Lung (tissue), 11 donors: ENCODE measurements at regions not wholly inside any gene's neighbourhood (a gene's known extent, or its start where the extent isn't known, plus 50 kb on each side); places are given as distances from the start of the nearest gene placed in this dataset.
"Not testable (repeated sequence)": the region's sequence is repeated elsewhere in the genome, so short reads cannot be mapped to it uniquely, and the experiment has no call there.

Experiments
- ATAC-seq: fragments of 200-7000 bp; cut with Tn5 transposase; one replicate; pipeline ENCODE4 v1.9.1; 2020; ENCODE audit warnings: moderate number of reproducible peaks; ENCODE audit not compliant: insufficient read depth, low FRiP score
- DNase-seq, 3 donors: peaks; one replicate each; pipeline ENCODE4 v3.0.0-alpha.2; 2013 to 2017
- H3K27ac ChIP-seq, 2 donors: one replicate each; pipeline ENCODE4 v1.5.1; 2013; ENCODE audit warnings: mild to moderate bottlenecking in 2 of 2, moderate library complexity in 2 of 2, control low read depth in 1 of 2, inconsistent platforms in 1 of 2, low read depth in 1 of 2, low read length in 1 of 2
- H3K27me3 ChIP-seq, 3 donors: one replicate each; pipeline ENCODE4 v1.5.1; 2013; ENCODE audit warnings: low read length in 2 of 3; ENCODE audit not compliant: control insufficient read depth in 3 of 3, insufficient read depth in 3 of 3
- H3K36me3 ChIP-seq, 4 donors: one replicate each; pipeline ENCODE4 v1.5.1; 2013; ENCODE audit warnings: low read length in 4 of 4, mild to moderate bottlenecking in 1 of 4, moderate library complexity in 1 of 4; ENCODE audit not compliant: control insufficient read depth in 4 of 4, insufficient read depth in 4 of 4
- H3K4me1 ChIP-seq, 5 donors: one replicate each; pipeline ENCODE4 v1.5.1; 2013; ENCODE audit warnings: low read length in 5 of 5, mild to moderate bottlenecking in 2 of 5, moderate library complexity in 1 of 5; ENCODE audit not compliant: control insufficient read depth in 5 of 5, insufficient read depth in 5 of 5
- H3K4me3 ChIP-seq: one replicate; pipeline ENCODE4 v1.5.1; 2013; ENCODE audit warnings: mild to moderate bottlenecking, control low read depth, moderate library complexity
- H3K9ac ChIP-seq, 2 donors: one replicate each; pipeline ENCODE4 v1.5.1; 2013; ENCODE audit warnings: low read length in 2 of 2, control low read depth in 1 of 2; ENCODE audit not compliant: insufficient read depth in 1 of 2
- H3K9me3 ChIP-seq, 4 donors: one replicate each; pipeline ENCODE4 v1.5.1; 2013; ENCODE audit warnings: low read length in 3 of 4, mild to moderate bottlenecking in 1 of 4, moderate library complexity in 1 of 4; ENCODE audit not compliant: control insufficient read depth in 4 of 4, insufficient read depth in 3 of 4
- WGBS, 2 donors: extraction: QIAGEN DNeasy Blood & Tissue Kit; methylation state at CpG; one replicate each; pipeline ENCODE4 v1.1.7; 2013; 5-methylcytosine and 5-hydroxymethylcytosine counted together
- TF ChIP-seq, protein P1 (sequence below): IDR thresholded peaks from 2 replicates; pipeline ENCODE4 v1.5.1; 2012; ENCODE audit warnings: mild to moderate bottlenecking; ENCODE audit errors: control extremely low read depth, extremely low read depth
- donor health status: control.
- donor health status: control.
- donor health status: Bipolar disorder and iron deficiency.
- donor health status: healthy.
- donor health status: DM: yes; HTN: yes; CAD: no.

DNA sequence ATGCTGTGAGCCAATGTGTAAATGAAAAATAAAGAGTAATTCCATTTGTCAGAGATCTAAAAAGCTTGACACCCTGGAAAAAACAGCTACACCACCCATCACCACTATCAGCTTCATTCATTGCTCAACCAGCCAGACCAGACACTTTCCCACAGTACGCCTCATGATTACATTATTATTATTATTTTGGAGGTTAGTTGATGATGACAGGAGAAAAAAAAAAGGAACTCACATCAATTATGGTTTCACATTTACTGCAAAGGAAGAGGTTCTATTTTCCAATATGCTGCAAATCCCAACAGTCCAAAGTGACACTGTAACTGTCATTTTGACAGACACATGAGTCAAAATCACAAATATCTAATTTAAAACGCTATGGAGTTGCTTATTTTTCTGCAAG is 134.7 kb upstream of the TSC22D2 start:
- no peaks in the 10 kb centered on the region for H3K36me3 ChIP-seq
- no peak overlapping the region for H3K4me3 ChIP-seq
- H3K4me1 ChIP-seq, result peaks cover 0 to 62% (median 12%) of the 10 kb centered on the region in 5 donors
- TF ChIP-seq, protein P1, sequence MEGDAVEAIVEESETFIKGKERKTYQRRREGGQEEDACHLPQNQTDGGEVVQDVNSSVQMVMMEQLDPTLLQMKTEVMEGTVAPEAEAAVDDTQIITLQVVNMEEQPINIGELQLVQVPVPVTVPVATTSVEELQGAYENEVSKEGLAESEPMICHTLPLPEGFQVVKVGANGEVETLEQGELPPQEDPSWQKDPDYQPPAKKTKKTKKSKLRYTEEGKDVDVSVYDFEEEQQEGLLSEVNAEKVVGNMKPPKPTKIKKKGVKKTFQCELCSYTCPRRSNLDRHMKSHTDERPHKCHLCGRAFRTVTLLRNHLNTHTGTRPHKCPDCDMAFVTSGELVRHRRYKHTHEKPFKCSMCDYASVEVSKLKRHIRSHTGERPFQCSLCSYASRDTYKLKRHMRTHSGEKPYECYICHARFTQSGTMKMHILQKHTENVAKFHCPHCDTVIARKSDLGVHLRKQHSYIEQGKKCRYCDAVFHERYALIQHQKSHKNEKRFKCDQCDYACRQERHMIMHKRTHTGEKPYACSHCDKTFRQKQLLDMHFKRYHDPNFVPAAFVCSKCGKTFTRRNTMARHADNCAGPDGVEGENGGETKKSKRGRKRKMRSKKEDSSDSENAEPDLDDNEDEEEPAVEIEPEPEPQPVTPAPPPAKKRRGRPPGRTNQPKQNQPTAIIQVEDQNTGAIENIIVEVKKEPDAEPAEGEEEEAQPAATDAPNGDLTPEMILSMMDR, result no peak
- no peak overlapping the region for H3K9ac ChIP-seq
- 50 to 73% methylated on average over 2 of the region's 2 CpGs for WGBS, 2 donors
- H3K27me3 ChIP-seq, result no peaks in the 10 kb centered on the region
- no peaks in the 10 kb centered on the region for H3K9me3 ChIP-seq
- DNase-seq (no peak), ATAC-seq (no peak)
- H3K27ac ChIP-seq, result no peak overlapping the region

DNA sequence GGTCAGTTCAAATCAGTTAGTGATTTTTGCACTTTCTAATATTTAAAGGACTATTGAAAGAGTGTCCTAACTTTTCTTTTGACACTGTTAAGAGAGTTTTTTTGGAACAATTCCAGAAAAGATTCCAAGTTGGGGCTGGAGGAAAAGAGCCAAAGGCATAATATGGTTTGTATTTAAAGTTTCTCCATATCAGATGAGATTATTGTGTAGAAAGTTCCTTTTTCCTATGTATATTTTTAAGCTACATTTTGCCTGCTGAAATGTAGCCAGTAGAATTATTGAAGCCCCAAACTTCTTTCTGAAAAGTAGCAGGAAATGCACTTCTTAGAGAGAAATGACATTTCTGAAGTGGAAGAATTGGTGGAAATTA is 136.5 kb upstream of the TSC22D2 start:
- ATAC-seq (no peak), DNase-seq (peak in 2 of 3 donors; percentile 82 to 85)
- TF ChIP-seq, protein P1, result no peak
- no peaks in the 10 kb centered on the region for H3K36me3 ChIP-seq
- H3K9me3 ChIP-seq, result no peaks in the 10 kb centered on the region
- no peak overlapping the region for H3K4me3 ChIP-seq
- no peaks in the 10 kb centered on the region for H3K27me3 ChIP-seq
- H3K4me1 ChIP-seq, result peaks cover 0 to 44% (median 5%) of the 10 kb centered on the region in 5 donors
- H3K27ac ChIP-seq, result no peak overlapping the region
- no peak overlapping the region for H3K9ac ChIP-seq

DNA sequence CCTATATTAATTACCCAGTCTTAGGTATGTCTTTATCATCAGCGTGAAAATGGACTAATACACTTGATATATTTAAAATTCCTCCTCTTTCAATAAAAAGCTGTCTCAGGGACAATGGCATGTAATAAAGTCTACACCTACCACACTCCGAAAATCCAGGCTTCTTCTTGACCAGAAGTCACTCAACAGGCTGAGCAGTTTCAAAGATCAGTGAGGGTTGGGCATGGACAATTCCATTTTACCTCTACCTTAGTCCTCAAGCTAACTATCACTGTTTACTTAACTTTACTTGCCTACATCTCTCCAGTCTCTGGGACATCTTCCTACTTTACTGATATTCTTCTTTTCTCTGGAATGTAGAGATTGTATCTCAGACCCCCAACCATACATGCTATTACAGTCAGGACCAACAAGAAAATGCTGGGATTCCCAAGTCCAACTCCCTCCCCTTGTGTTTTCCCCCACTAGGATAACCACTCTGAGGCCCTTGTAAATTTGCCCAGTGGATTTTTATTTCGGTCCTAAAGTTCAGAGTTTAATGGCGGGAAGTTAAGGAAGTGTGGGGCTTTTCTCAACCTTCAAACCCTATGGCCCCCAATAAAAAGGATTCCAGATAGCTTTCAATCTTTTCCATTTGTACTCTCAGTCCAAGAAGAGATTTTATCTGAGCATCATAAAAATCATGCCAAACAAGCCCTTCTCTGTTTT is 137.1 kb upstream of the TSC22D2 start:
- Histone ChIP-seq H3K4me1 (peaks cover 0 to 41% (median 5%) of the 10 kb centered on the region in 5 donors), H3K36me3 (no peaks in the 10 kb centered on the region), H3K9ac (no peak overlapping the region), H3K27ac (no peak overlapping the region), H3K9me3 (no peaks in the 10 kb centered on the region), H3K27me3 (no peaks in the 10 kb centered on the region), H3K4me3 (no peak overlapping the region)
- 91% methylated on average over 4 of the region's 4 CpGs for WGBS, 2 donors
- ATAC-seq (no peak), DNase-seq (no peak)
- TF ChIP-seq, protein P1, result no peak

DNA sequence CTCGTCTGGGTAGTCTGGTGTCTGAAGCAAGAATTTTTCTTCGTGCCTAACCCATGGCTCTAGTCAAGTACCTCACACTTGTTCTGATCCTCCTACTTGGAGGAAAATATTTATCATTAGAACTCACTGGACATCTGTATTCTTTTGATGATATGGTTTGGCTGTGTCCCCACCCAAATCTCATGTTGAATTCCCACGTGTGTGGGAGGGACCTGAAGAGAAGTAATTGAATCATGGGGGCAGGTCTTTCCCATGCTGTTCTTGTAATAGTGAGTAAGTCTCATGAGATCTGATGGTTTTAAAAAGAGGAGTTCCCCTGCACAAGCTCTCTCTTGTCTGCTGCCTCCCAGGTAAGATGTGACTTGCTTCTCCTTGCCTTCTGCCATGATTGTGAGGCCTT is 137.7 kb upstream of the TSC22D2 start:
- ATAC-seq, H3K27ac ChIP-seq, DNase-seq, H3K27me3 ChIP-seq, H3K9ac ChIP-seq, H3K9me3 ChIP-seq, H3K36me3 ChIP-seq, H3K4me3 ChIP-seq: not testable (repeated sequence)
- WGBS, 2 donors, result 89 to 93% methylated on average over 3 of the region's 3 CpGs
- H3K4me1 ChIP-seq, result peaks cover 0 to 41% (median 5%) of the 10 kb centered on the region in 5 donors
